ENCODE measurements at regions not wholly inside any gene's neighbourhood (a gene's known extent, or its start where the extent isn't known, plus 50 kb on each side); places are given as distances from the start of the nearest gene placed in this dataset.

DNA sequence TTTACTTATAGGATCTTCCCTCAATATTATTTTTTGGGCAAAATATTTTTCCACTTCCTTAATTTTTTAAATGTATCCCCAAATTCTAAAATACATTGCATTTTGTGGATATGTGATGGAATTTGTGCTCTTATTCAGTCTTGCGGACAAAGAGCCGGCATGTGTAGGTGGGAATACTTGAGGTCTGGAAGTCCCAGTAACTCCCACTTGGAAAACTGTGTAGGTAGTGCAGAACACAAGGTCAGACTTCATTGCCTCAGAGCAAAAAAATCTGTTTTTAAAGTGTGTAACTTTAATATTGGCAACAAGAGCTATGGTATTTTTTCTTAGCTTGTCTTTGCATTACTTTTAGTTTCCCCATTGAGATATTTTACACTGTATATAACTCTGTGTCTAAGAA, 68.5 kb upstream of the SEMA3A start:
- TF ChIP-seq, protein P1, sequence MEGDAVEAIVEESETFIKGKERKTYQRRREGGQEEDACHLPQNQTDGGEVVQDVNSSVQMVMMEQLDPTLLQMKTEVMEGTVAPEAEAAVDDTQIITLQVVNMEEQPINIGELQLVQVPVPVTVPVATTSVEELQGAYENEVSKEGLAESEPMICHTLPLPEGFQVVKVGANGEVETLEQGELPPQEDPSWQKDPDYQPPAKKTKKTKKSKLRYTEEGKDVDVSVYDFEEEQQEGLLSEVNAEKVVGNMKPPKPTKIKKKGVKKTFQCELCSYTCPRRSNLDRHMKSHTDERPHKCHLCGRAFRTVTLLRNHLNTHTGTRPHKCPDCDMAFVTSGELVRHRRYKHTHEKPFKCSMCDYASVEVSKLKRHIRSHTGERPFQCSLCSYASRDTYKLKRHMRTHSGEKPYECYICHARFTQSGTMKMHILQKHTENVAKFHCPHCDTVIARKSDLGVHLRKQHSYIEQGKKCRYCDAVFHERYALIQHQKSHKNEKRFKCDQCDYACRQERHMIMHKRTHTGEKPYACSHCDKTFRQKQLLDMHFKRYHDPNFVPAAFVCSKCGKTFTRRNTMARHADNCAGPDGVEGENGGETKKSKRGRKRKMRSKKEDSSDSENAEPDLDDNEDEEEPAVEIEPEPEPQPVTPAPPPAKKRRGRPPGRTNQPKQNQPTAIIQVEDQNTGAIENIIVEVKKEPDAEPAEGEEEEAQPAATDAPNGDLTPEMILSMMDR (IDR thresholded peaks at IDR 0.05; ENCODE audit: poor library complexity, severe bottlenecking) = no peak
- Histone ChIP-seq H3K9me3 (ENCODE audit: severe bottlenecking) (no peaks in the 10 kb centered on the region), H3K27me3 (ENCODE audit: insufficient read depth, poor library complexity, severe bottlenecking) (no peaks in the 10 kb centered on the region), H3K4me1 (ENCODE audit: insufficient read depth, poor library complexity, severe bottlenecking) (peaks cover 4% of the 10 kb centered on the region), H3K36me3 (ENCODE audit: low read depth) (no peaks in the 10 kb centered on the region), H3K27ac (ENCODE audit: poor library complexity, severe bottlenecking) (no peak overlapping the region), H3K4me3 (ENCODE audit: severe bottlenecking) (no peak overlapping the region)
- ATAC-seq (ENCODE audit: low read depth) = no peak
- no peak for DNase-seq (ENCODE audit: low spot score)

- H3K4me1 ChIP-seq (ENCODE audit: insufficient read depth, poor library complexity, severe bottlenecking) = peaks cover 4% of the 10 kb centered on the region
- H3K9me3 ChIP-seq (ENCODE audit: severe bottlenecking) = no peaks in the 10 kb centered on the region
- H3K27ac ChIP-seq (ENCODE audit: poor library complexity, severe bottlenecking) = no peak overlapping the region
- no peak for DNase-seq (ENCODE audit: low spot score)
- no peak for ATAC-seq (ENCODE audit: low read depth)
- no peaks in the 10 kb centered on the region for H3K36me3 ChIP-seq (ENCODE audit: low read depth)
- no peaks in the 10 kb centered on the region for H3K27me3 ChIP-seq (ENCODE audit: insufficient read depth, poor library complexity, severe bottlenecking)
- TF ChIP-seq, protein P1 (IDR thresholded peaks at IDR 0.05; ENCODE audit: poor library complexity, severe bottlenecking) = no peak
- no peak overlapping the region for H3K4me3 ChIP-seq (ENCODE audit: severe bottlenecking)
Observed at GRCh38 chr7:84261509-84261908, 66.9 kb upstream of the SEMA3A start.

DNA sequence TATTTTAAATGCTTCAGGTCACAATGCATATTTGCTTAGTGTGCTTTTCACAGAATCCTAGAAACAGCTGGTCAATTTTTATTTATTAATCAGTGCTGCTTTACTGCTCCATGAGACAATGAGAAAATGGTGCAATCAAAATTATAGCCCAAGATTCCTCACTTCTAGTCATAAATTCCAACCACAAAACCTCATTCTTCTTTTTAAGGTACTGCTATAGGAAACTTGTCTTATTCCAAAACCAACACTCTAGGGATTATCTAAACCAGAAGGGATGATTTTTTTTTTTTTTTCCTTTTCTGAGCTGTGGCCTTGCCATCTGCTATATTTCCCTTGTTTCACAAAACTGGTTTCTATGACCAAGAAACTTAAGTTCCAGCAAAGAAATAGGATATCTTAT, 64.0 kb upstream of the SEMA3A start:
- Histone ChIP-seq H3K27ac (ENCODE audit: poor library complexity, severe bottlenecking) (no peak overlapping the region), H3K4me3 (ENCODE audit: severe bottlenecking) (no peak overlapping the region), H3K27me3 (ENCODE audit: insufficient read depth, poor library complexity, severe bottlenecking) (no peaks in the 10 kb centered on the region), H3K9me3 (ENCODE audit: severe bottlenecking) (no peaks in the 10 kb centered on the region), H3K4me1 (ENCODE audit: insufficient read depth, poor library complexity, severe bottlenecking) (peaks cover 4% of the 10 kb centered on the region), H3K36me3 (ENCODE audit: low read depth) (no peaks in the 10 kb centered on the region)
- no peak for DNase-seq (ENCODE audit: low spot score)
- TF ChIP-seq, protein P1 (IDR thresholded peaks at IDR 0.05; ENCODE audit: poor library complexity, severe bottlenecking) = no peak
- peak; percentile 46; the same call in 2 of the 3 replicates for ATAC-seq (ENCODE audit: low read depth)

DNA sequence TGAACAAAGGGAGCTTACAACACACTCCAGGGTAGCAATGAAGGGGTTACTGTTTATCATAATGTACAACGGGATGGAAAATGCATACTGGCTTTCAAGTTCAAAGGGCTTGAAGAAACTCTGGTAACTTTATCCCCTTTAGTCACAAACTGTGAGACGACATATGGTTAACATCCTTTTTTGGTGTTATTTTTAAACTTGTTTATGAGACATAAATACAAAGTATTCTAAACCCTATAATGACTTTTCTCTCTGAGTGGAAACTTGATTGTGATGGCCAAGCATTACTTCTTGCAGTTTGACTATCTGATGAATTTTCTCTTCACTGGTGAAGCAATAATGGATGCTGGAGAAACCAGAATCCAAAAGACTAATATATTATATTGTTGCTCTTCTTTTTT, 62.0 kb upstream of the SEMA3A start:
- H3K9me3 ChIP-seq (ENCODE audit: severe bottlenecking) = no peaks in the 10 kb centered on the region
- no peak overlapping the region for H3K27ac ChIP-seq (ENCODE audit: poor library complexity, severe bottlenecking)
- ATAC-seq (ENCODE audit: low read depth) = no peak
- H3K4me1 ChIP-seq (ENCODE audit: insufficient read depth, poor library complexity, severe bottlenecking) = peaks cover 4% of the 10 kb centered on the region
- no peaks in the 10 kb centered on the region for H3K36me3 ChIP-seq (ENCODE audit: low read depth)
- TF ChIP-seq, protein P1 (IDR thresholded peaks at IDR 0.05; ENCODE audit: poor library complexity, severe bottlenecking) = no peak
- no peaks in the 10 kb centered on the region for H3K27me3 ChIP-seq (ENCODE audit: insufficient read depth, poor library complexity, severe bottlenecking)
- no peak overlapping the region for H3K4me3 ChIP-seq (ENCODE audit: severe bottlenecking)
- DNase-seq (ENCODE audit: low spot score) = no peak

GRCh38 chr7:84251277-84251781, 56.7 kb upstream of the SEMA3A start:
- DNase-seq (ENCODE audit: low spot score) (no peak), ATAC-seq (ENCODE audit: low read depth) (peak; percentile 85)
- no peaks in the 10 kb centered on the region for H3K27me3 ChIP-seq (ENCODE audit: insufficient read depth, poor library complexity, severe bottlenecking)
- no peak overlapping the region for H3K27ac ChIP-seq (ENCODE audit: poor library complexity, severe bottlenecking)
- no peak overlapping the region for H3K4me3 ChIP-seq (ENCODE audit: severe bottlenecking)
- TF ChIP-seq, protein P1 (IDR thresholded peaks at IDR 0.05; ENCODE audit: poor library complexity, severe bottlenecking) = no peak
- H3K4me1 ChIP-seq (ENCODE audit: insufficient read depth, poor library complexity, severe bottlenecking) = no peaks in the 10 kb centered on the region
- H3K36me3 ChIP-seq (ENCODE audit: low read depth) = no peaks in the 10 kb centered on the region
- no peaks in the 10 kb centered on the region for H3K9me3 ChIP-seq (ENCODE audit: severe bottlenecking)

Measured in RWPE2 (cell line).